Endothelial cell of umbilical vein (primary cell): ENCODE measurements at regions not wholly inside any gene's neighbourhood (a gene's known extent, or its start where the extent isn't known, plus 50 kb on each side); places are given as distances from the start of the nearest gene placed in this dataset.

Experiments used
- BruUV-seq: library from RNA; stranded (reverse); fragments of 400-500 nt; replicated peaks from 2 replicates; lab custom pipeline; 2021; lab: Mats Ljungman, UMichigan
- CTCF ChIA-PET: fragments of 300-600, 350-600 bp; sonication (Branson Sonifier 250); formaldehyde crosslinking; loops from one replicate; lab custom pipeline; 2021; ENCODE audit warnings: antibody characterized with exemption, inconsistent platforms; lab: Charles Lee
- POLR2A ChIA-PET: fragments of 300-600, 350-600 bp; sonication (Branson Sonifier 250); formaldehyde crosslinking; loops from one replicate; lab custom pipeline; 2021; ENCODE audit warnings: antibody characterized with exemption, inconsistent platforms; lab: Charles Lee
- DNase-seq: peaks from one replicate; pipeline ENCODE4 v3.0.0-alpha.2; 2011; ENCODE audit warnings: low read depth, low spot score
- FAIRE-seq: peaks from 2 replicates; lab custom pipeline; 2011; peaks lifted over from hg19 to GRCh38; lab: Jason Lieb, UNC
- H2AFZ ChIP-seq: 2 replicates; pipeline ENCODE4 v1.6.0; 2012; ENCODE audit warnings: low read depth, low read length, control low read depth, inconsistent platforms
- H3K27ac ChIP-seq: 2 replicates; pipeline ENCODE4 v1.5.1; 2011; ENCODE audit warnings: low read depth, mild to moderate bottlenecking, control low read depth, low read length, moderate library complexity; ENCODE audit not compliant: insufficient read depth
- H3K27me3 ChIP-seq, 2 experiments: 2 replicates each; pipeline versions ENCODE4 v1.6.0 to v1.6.1; 2011; ENCODE audit warnings: low read length in 2 of 2, mixed read lengths in 1 of 2; ENCODE audit not compliant: control insufficient read depth in 2 of 2, insufficient read depth in 2 of 2
- H3K36me3 ChIP-seq, 2 experiments: 2 replicates in 1 of 2; 3 replicates in 1 of 2; pipeline ENCODE4 v1.5.1; 2011; ENCODE audit warnings: low read length in 2 of 2, mild to moderate bottlenecking in 1 of 2, moderate library complexity in 1 of 2; ENCODE audit not compliant: control insufficient read depth in 2 of 2, insufficient read depth in 2 of 2; ENCODE audit errors: extremely low read depth in 1 of 2
- H3K4me1 ChIP-seq: 3 replicates; pipeline ENCODE4 v1.5.1; 2011; ENCODE audit warnings: mild to moderate bottlenecking, low read length; ENCODE audit not compliant: control insufficient read depth, insufficient read depth; ENCODE audit errors: extremely low read depth
- H3K4me2 ChIP-seq: 2 replicates; pipeline ENCODE4 v1.6.1; 2011; ENCODE audit warnings: low read length, control low read depth, mixed read lengths; ENCODE audit not compliant: insufficient read depth
- H3K4me3 ChIP-seq, 3 experiments: fragments of 200-600 bp in 1 of 3; sonication (generic), shearing (Covaris generic) in 1 of 3; replicated peaks in 1 of 3; 2 replicates each; pipeline ENCODE4 v1.5.1; 2011 to 2016; ENCODE audit warnings: control low read depth in 3 of 3, low read length in 3 of 3, mild to moderate bottlenecking in 2 of 3, inconsistent platforms in 1 of 3, low read depth in 1 of 3, moderate library complexity in 1 of 3; ENCODE audit not compliant: insufficient read depth in 1 of 3
- H3K79me2 ChIP-seq: 2 replicates; pipeline ENCODE4 v1.6.0; 2012; ENCODE audit warnings: low read length, inconsistent platforms; ENCODE audit not compliant: control insufficient read depth, insufficient read depth
- H3K9ac ChIP-seq: replicated peaks from 2 replicates; pipeline ENCODE3; 2011; ENCODE audit warnings: low read length, control low read depth; ENCODE audit not compliant: insufficient read depth; ENCODE audit errors: extremely low read depth
- H3K9me1 ChIP-seq: replicated peaks from 3 replicates; pipeline ENCODE4 v1.6.0; 2011; ENCODE audit warnings: mild to moderate bottlenecking, low read length; ENCODE audit not compliant: control insufficient read depth, insufficient read depth; ENCODE audit errors: extremely low read depth
- H3K9me3 ChIP-seq: replicated peaks from 2 replicates; pipeline ENCODE4 v1.5.1; 2012; ENCODE audit warnings: low read length, inconsistent platforms; ENCODE audit not compliant: control insufficient read depth, insufficient read depth
- H4K20me1 ChIP-seq: replicated peaks from 2 replicates; pipeline ENCODE3; 2011; ENCODE audit warnings: mild to moderate bottlenecking, low read length; ENCODE audit not compliant: control insufficient read depth, insufficient read depth; ENCODE audit errors: extremely low read depth
- EZH2 ChIP-seq: IDR thresholded peaks from 2 replicates; pipeline ENCODE4 v1.6.1; 2012; ENCODE audit warnings: borderline replicate concordance, low read depth, mild to moderate bottlenecking, moderate library complexity, low read length, inconsistent platforms; ENCODE audit not compliant: severe bottlenecking
- FOS ChIP-seq: IDR thresholded peaks from 2 replicates; pipeline ENCODE4 v1.6.1; 2011; ENCODE audit warnings: mild to moderate bottlenecking, low read length, moderate library complexity, borderline replicate concordance; ENCODE audit not compliant: insufficient read depth
- GATA2 ChIP-seq: IDR thresholded peaks from 2 replicates; pipeline ENCODE4 v1.7.0; 2011; ENCODE audit warnings: low read depth, mild to moderate bottlenecking, moderate library complexity, mixed read lengths, low read length; ENCODE audit not compliant: insufficient read length, insufficient read depth
- JUN ChIP-seq: IDR thresholded peaks from 2 replicates; pipeline ENCODE4 v1.6.1; 2011; ENCODE audit warnings: borderline replicate concordance, low read depth; ENCODE audit not compliant: insufficient read length, insufficient read depth
- MYC ChIP-seq: IDR thresholded peaks from one replicate; pipeline ENCODE4 v1.6.1; 2011; ENCODE audit warnings: mild to moderate bottlenecking, low read depth, low read length
- POLR2A ChIP-seq: IDR thresholded peaks from 2 replicates; pipeline ENCODE4 v1.6.1; 2012; ENCODE audit warnings: low read depth, mild to moderate bottlenecking, control low read depth, low read length
- POLR2AphosphoS5 ChIP-seq: IDR thresholded peaks from 2 replicates; pipeline ENCODE4 v1.6.1; 2012; ENCODE audit warnings: low read depth, mild to moderate bottlenecking, control low read depth, low read length, moderate library complexity; ENCODE audit not compliant: insufficient read depth
- dilution Hi-C: fragments of 300-500 bp; cut with MboI; formaldehyde crosslinking; loops from one replicate; pipeline ENCODE4 v1.15.0; 2019; ENCODE audit warnings: low sequenced_read_pairs; ENCODE audit not compliant: extremely low pct_ligation_motif_present
- intact Hi-C: fragments of 100-400 bp; cut with micrococcal nuclease; formaldehyde crosslinking; loops from one replicate; pipeline ENCODE4 v1.10.0; 2022
- TF ChIP-seq, protein P1 (sequence below): IDR thresholded peaks from 2 replicates; pipeline ENCODE4 v1.6.1; 2011; ENCODE audit not compliant: insufficient read depth, insufficient read length
- TF ChIP-seq, protein P2 (sequence below), 2 donors: IDR thresholded peaks; 1 replicate in 1 of 2; 2 replicates in 1 of 2; pipeline ENCODE4 v1.5.1; 2011; ENCODE audit warnings: low read length in 2 of 2, mild to moderate bottlenecking in 2 of 2, moderate library complexity in 2 of 2, control low read depth in 1 of 2, inconsistent platforms in 1 of 2, low read depth in 1 of 2; ENCODE audit not compliant: insufficient read depth in 1 of 2; ENCODE audit errors: extremely low read depth in 1 of 2

- H3K9ac ChIP-seq: no peak overlapping the region
- H3K36me3 ChIP-seq: no peaks in the 10 kb centered on the region
- ChIA-PET CTCF (interaction anchor here (0.6 to 2.3 kb wide), 11 partner anchors 13 to 220 kb away, joined by 3 to 15 read pairs (median 4); no protein-coding TSS in a partner anchor), POLR2A (no interaction called here)
- DNase-seq: no peak
- no peak for FAIRE-seq
- H2AFZ ChIP-seq: no peak overlapping the region
- no peak overlapping the region for H3K4me3 ChIP-seq
- no peaks in the 10 kb centered on the region for H3K4me1 ChIP-seq
- no peak overlapping the region for H3K4me2 ChIP-seq
- no peaks in the 10 kb centered on the region for H3K9me3 ChIP-seq
- no peaks in the 10 kb centered on the region for H3K9me1 ChIP-seq
- H3K27me3 ChIP-seq: peaks cover 0 to 2% of the 10 kb centered on the region in 2 experiments
- no TSS peak for BruUV-seq
- intact Hi-C loops: loop anchor here (1.0 to 2.0 kb wide), 3 partner anchors 86 to 219 kb away; no protein-coding TSS in a partner anchor
- H3K27ac ChIP-seq: no peak overlapping the region
- H3K79me2 ChIP-seq: no peaks in the 10 kb centered on the region
- no peaks in the 10 kb centered on the region for H4K20me1 ChIP-seq
- dilution Hi-C loops: no loop called here
- TF ChIP-seq, protein P1, sequence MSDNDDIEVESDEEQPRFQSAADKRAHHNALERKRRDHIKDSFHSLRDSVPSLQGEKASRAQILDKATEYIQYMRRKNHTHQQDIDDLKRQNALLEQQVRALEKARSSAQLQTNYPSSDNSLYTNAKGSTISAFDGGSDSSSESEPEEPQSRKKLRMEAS: no peak
- no peak for TF ChIP-seq GATA2
- no peak for TF ChIP-seq FOS
- TF ChIP-seq EZH2: no peak
- no peak for TF ChIP-seq POLR2AphosphoS5
- TF ChIP-seq POLR2A: no peak
- TF ChIP-seq, protein P2, sequence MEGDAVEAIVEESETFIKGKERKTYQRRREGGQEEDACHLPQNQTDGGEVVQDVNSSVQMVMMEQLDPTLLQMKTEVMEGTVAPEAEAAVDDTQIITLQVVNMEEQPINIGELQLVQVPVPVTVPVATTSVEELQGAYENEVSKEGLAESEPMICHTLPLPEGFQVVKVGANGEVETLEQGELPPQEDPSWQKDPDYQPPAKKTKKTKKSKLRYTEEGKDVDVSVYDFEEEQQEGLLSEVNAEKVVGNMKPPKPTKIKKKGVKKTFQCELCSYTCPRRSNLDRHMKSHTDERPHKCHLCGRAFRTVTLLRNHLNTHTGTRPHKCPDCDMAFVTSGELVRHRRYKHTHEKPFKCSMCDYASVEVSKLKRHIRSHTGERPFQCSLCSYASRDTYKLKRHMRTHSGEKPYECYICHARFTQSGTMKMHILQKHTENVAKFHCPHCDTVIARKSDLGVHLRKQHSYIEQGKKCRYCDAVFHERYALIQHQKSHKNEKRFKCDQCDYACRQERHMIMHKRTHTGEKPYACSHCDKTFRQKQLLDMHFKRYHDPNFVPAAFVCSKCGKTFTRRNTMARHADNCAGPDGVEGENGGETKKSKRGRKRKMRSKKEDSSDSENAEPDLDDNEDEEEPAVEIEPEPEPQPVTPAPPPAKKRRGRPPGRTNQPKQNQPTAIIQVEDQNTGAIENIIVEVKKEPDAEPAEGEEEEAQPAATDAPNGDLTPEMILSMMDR (IDR thresholded peaks at IDR 0.05; ENCODE audit: extremely low read depth in 1 of 2, insufficient read depth in 1 of 2, low read depth in 1 of 2, low read length in 2 of 2): no peak
- TF ChIP-seq MYC: no peak
- no peak for TF ChIP-seq JUN
These were observed 52.4 kb upstream of the JPH3 start for GRCh38 chr16:87549627-87550494.
